Activated B cell treated with CpG ODN at 0.5 μM for 24 hours (primary cell): ENCODE measurements at regions not wholly inside any gene's neighbourhood (a gene's known extent, or its start where the extent isn't known, plus 50 kb on each side); places are given as distances from the start of the nearest gene placed in this dataset.

ENCODE experiments used
- ATAC-seq: fragments of 200-7000 bp; cut with Tn5 transposase; one replicate; pipeline ENCODE4 v1.10.0; 2021; ENCODE audit warnings: low read depth, mild to moderate bottlenecking, moderate library complexity
- CTCF ChIA-PET: fragments of 350-600 bp; sonication (Branson Sonifier 250); formaldehyde crosslinking; loops from one replicate; lab custom pipeline; 2021; ENCODE audit warnings: antibody characterized with exemption; lab: Charles Lee
- POLR2A ChIA-PET: fragments of 350-600 bp; sonication (Branson Sonifier 250); formaldehyde crosslinking; loops from one replicate; lab custom pipeline; 2021; ENCODE audit warnings: antibody characterized with exemption; lab: Charles Lee
- DNase-seq: peaks from one replicate; pipeline ENCODE4 v3.0.0; 2022
- H3K27ac Mint-ChIP-seq: one replicate; pipeline ENCODE4 v1.8.0; 2020; ENCODE audit warnings: mixed read lengths
- H3K27me3 Mint-ChIP-seq: one replicate; pipeline ENCODE4 v1.8.0; 2021; ENCODE audit warnings: mixed read lengths
- H3K36me3 Mint-ChIP-seq: one replicate; pipeline ENCODE4 v1.8.0; 2021; ENCODE audit warnings: low read depth, mixed read lengths
- H3K4me1 Mint-ChIP-seq: one replicate; pipeline ENCODE4 v1.8.0; 2021; ENCODE audit warnings: mixed read lengths
- H3K4me3 Mint-ChIP-seq: one replicate; pipeline ENCODE4 v1.8.0; 2020; ENCODE audit warnings: mild to moderate bottlenecking, mixed read lengths
- H3K9me3 Mint-ChIP-seq: one replicate; pipeline ENCODE4 v1.8.0; 2020; ENCODE audit warnings: mixed read lengths
- CTCF ChIP-seq: fragments of 200-600 bp; IDR thresholded peaks from one replicate; pipeline ENCODE4 v1.8.0; 2022; ENCODE audit warnings: antibody characterized with exemption, mild to moderate bottlenecking
- intact Hi-C: fragments of 100-400 bp; cut with micrococcal nuclease; formaldehyde crosslinking; loops from one replicate; pipeline ENCODE4 v1.15.1; 2024

DNA sequence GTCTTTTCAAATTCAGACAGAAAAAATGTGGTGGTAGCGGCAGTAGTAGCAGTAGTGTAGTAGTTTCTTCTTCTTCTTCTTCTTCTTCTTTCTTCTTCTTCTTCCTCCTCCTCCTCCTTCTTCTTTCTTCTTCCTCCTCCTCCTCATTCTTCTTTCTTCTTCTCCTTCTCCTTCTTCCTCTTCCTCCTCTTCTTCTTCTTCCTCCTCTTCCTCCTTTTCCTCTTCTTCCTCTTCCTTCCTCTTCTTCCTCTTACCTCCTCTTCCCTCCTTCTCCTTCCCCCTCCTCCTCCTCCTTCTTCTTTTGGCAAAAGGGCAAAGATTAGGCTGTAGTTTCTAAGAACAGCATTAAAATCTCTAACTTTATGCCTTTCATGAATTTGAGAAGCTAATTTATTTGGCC is 59.6 kb upstream of the INSM2 start:
- ATAC-seq (no peak), DNase-seq (no peak)
- H3K4me3 Mint-ChIP-seq: no peak overlapping the region
- H3K36me3 Mint-ChIP-seq: no peaks in the 10 kb centered on the region
- TF ChIP-seq CTCF: no peak
- ChIA-PET CTCF (interaction anchor here (0.7 kb wide), 1 partner anchor 256 kb away, joined by 3 read pairs; no protein-coding TSS in a partner anchor), POLR2A (no interaction called here)
- H3K9me3 Mint-ChIP-seq: no peaks in the 10 kb centered on the region
- H3K27me3 Mint-ChIP-seq: peaks cover 12% of the 10 kb centered on the region
- H3K27ac Mint-ChIP-seq: no peak overlapping the region
- intact Hi-C loops: no loop called here
- H3K4me1 Mint-ChIP-seq: no peaks in the 10 kb centered on the region

GRCh38 chr14:35480119-35480769 is 53.7 kb upstream of the INSM2 start:
- H3K4me3 Mint-ChIP-seq: no peak overlapping the region
- H3K36me3 Mint-ChIP-seq: no peaks in the 10 kb centered on the region
- ChIA-PET CTCF (no interaction called here), POLR2A (no interaction called here)
- H3K9me3 Mint-ChIP-seq: no peaks in the 10 kb centered on the region
- peaks cover 8% of the 10 kb centered on the region for H3K27me3 Mint-ChIP-seq
- intact Hi-C loops: no loop called here
- H3K4me1 Mint-ChIP-seq: no peaks in the 10 kb centered on the region
- H3K27ac Mint-ChIP-seq: no peak overlapping the region
- ATAC-seq (peak; percentile 31), DNase-seq (no peak)
- no peak for TF ChIP-seq CTCF

GRCh38 chr14:35482994-35483515 is 50.9 kb upstream of the INSM2 start:
- ChIA-PET CTCF (no interaction called here), POLR2A (no interaction called here)
- Mint-ChIP-seq H3K27ac (no peak overlapping the region), H3K9me3 (no peaks in the 10 kb centered on the region), H3K4me1 (no peaks in the 10 kb centered on the region), H3K4me3 (no peak overlapping the region), H3K27me3 (peaks cover 4% of the 10 kb centered on the region), H3K36me3 (no peaks in the 10 kb centered on the region)
- TF ChIP-seq CTCF: no peak
- DNase-seq (no peak), ATAC-seq (no peak)
- intact Hi-C loops: no loop called here
